GM12873 (cell line): ENCODE measurements at regions not wholly inside any gene's neighbourhood (a gene's known extent, or its start where the extent isn't known, plus 50 kb on each side); places are given as distances from the start of the nearest gene placed in this dataset.

Experiments used
- CTCF ChIP-seq: IDR thresholded peaks from 2 replicates; pipeline ENCODE4 v1.5.1; 2012; ENCODE audit warnings: low read depth, mild to moderate bottlenecking, moderate library complexity, low read length, control low read depth; ENCODE audit not compliant: insufficient read depth; ENCODE audit errors: missing control alignments

GRCh38 chr10:53547364-53547763 lies 774.8 kb upstream of the MBL2 start:
- TF ChIP-seq CTCF = no peak

GRCh38 chr10:53543410-53543809 lies 770.8 kb upstream of the MBL2 start:
- TF ChIP-seq CTCF = no peak

- no peak for TF ChIP-seq CTCF
Measured at GRCh38 chr10:53537508-53537907, 764.9 kb upstream of the MBL2 start.

- TF ChIP-seq CTCF = no peak
Measured at GRCh38 chr10:53536322-53536721, 763.7 kb upstream of the MBL2 start.

GRCh38 chr10:53534428-53534827 lies 761.8 kb upstream of the MBL2 start:
- no peak for TF ChIP-seq CTCF

- TF ChIP-seq CTCF = no peak
Measured at GRCh38 chr10:53528974-53529373, 756.4 kb upstream of the MBL2 start.

- TF ChIP-seq CTCF = no peak
Measured at GRCh38 chr10:53521046-53521445, 748.5 kb upstream of the MBL2 start.
